ENCODE measurements at regions not wholly inside any gene's neighbourhood (a gene's known extent, or its start where the extent isn't known, plus 50 kb on each side); places are given as distances from the start of the nearest gene placed in this dataset.

DNA sequence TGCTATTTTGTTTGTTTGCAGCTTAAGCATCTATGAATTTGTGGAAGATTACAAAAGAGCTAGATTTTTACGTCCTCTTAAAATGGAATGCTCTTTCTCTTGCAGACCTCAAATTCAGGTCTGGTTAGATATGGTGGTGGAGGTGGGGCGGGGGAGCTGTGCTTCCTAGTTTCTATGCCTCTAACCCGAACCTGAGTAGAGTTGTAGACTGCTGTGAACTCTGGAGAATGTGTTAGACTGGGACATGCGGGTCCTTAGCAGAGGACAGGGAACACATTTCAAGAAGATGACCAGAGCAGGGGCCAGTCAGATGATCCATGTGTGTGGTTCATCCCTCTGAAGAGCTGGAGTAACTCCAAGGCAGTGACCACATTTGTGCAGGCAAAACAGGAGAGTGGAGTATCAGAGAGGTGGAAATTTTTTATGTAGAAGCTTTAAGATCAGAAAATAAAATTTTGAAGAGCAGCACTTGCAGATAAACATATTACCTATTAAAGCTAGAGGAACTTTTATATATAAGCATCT, 154.9 kb downstream of the FAM174A start:
- TF ChIP-seq, protein P1, sequence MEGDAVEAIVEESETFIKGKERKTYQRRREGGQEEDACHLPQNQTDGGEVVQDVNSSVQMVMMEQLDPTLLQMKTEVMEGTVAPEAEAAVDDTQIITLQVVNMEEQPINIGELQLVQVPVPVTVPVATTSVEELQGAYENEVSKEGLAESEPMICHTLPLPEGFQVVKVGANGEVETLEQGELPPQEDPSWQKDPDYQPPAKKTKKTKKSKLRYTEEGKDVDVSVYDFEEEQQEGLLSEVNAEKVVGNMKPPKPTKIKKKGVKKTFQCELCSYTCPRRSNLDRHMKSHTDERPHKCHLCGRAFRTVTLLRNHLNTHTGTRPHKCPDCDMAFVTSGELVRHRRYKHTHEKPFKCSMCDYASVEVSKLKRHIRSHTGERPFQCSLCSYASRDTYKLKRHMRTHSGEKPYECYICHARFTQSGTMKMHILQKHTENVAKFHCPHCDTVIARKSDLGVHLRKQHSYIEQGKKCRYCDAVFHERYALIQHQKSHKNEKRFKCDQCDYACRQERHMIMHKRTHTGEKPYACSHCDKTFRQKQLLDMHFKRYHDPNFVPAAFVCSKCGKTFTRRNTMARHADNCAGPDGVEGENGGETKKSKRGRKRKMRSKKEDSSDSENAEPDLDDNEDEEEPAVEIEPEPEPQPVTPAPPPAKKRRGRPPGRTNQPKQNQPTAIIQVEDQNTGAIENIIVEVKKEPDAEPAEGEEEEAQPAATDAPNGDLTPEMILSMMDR (IDR thresholded peaks at IDR 0.05; ENCODE audit: low read depth, low read length, missing input control): no peak
- TF ChIP-seq, protein P2, sequence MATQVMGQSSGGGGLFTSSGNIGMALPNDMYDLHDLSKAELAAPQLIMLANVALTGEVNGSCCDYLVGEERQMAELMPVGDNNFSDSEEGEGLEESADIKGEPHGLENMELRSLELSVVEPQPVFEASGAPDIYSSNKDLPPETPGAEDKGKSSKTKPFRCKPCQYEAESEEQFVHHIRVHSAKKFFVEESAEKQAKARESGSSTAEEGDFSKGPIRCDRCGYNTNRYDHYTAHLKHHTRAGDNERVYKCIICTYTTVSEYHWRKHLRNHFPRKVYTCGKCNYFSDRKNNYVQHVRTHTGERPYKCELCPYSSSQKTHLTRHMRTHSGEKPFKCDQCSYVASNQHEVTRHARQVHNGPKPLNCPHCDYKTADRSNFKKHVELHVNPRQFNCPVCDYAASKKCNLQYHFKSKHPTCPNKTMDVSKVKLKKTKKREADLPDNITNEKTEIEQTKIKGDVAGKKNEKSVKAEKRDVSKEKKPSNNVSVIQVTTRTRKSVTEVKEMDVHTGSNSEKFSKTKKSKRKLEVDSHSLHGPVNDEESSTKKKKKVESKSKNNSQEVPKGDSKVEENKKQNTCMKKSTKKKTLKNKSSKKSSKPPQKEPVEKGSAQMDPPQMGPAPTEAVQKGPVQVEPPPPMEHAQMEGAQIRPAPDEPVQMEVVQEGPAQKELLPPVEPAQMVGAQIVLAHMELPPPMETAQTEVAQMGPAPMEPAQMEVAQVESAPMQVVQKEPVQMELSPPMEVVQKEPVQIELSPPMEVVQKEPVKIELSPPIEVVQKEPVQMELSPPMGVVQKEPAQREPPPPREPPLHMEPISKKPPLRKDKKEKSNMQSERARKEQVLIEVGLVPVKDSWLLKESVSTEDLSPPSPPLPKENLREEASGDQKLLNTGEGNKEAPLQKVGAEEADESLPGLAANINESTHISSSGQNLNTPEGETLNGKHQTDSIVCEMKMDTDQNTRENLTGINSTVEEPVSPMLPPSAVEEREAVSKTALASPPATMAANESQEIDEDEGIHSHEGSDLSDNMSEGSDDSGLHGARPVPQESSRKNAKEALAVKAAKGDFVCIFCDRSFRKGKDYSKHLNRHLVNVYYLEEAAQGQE (IDR thresholded peaks at IDR 0.05): no peak
- no peak for TF ChIP-seq TAF1 (conservative IDR thresholded peaks at IDR 0.05)
